SIG-M5 treated with dmso at 0.1 percent for 504 hours (cell line): ENCODE measurements at regions not wholly inside any gene's neighbourhood (a gene's known extent, or its start where the extent isn't known, plus 50 kb on each side); places are given as distances from the start of the nearest gene placed in this dataset.

Experiments
- DNase-seq: peaks from one replicate; lab custom pipeline; 2025; ENCODE audit not compliant: unreplicated experiment; lab: John Stamatoyannopoulos, UW

GRCh38 chr2:236653863-236654262, 84.2 kb downstream of the ACKR3 start:
- DNase-seq: no peak

GRCh38 chr2:236654496-236654895, 84.9 kb downstream of the ACKR3 start:
- no peak for DNase-seq

DNA sequence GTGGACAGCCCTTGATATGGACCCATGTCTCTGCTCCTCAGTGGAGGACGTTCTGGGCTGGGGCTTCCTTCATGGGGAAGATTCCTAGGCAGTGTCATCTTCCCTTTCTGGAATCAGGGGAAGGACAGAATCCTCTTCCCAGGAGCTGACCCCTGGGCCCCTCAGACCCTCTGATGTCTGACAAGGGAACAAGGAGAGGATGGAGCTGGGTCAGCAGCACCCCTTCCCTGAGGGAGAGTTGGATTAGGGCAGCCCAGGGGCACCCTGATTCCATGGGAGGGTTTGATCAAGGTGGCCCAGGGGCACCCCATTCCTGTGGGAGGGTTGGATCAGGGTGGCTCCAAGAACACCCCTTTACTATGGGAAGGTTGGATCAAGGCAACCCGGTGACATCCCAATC, 86.5 kb downstream of the ACKR3 start:
- DNase-seq: no peak

DNA sequence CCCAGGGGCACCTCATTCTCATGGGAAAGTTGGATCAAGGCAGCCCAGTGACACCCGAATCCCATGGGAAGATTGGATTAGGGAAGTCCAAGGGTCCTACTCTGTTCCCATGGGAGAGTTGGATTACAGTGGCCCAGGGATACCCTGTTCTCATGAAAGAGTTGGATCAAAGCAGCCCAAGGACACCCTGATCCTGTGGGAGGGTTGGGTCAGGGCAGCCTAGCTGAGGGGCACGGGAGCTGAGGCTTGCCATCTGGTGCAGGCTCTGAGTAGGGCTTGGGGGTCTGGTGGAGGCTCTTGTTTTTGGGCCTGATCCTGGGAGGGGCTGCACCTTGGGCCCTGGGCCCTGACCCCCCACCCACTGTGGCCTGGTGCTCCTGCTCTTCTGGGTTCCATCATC, 87.1 kb downstream of the ACKR3 start:
- no peak for DNase-seq

DNA sequence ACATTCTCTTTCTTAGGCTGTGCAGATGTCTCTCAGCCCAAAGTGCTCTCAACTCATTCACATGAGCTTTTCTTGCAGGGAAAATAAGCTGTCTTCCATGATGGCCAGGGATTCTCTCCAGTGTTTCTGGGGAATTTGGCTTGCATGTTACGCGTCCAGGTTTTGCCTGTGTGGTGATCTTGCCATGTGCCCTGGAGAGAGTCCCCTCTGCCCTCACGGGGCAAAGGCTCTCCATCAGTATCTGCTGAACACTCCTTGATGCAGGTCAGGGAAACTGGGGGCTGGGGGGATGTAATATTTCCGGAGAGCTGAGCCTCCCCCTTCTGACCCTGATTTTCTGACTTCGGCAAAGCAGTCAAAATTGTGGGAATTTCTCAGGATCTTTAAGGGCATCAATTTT, 87.6 kb downstream of the ACKR3 start:
- no peak for DNase-seq

GRCh38 chr2:236657801-236658200, 88.2 kb downstream of the ACKR3 start:
- no peak for DNase-seq

- no peak for DNase-seq
Observed at GRCh38 chr2:236658974-236659757, 89.5 kb downstream of the ACKR3 start.

GRCh38 chr2:236659758-236660150, 90.1 kb downstream of the ACKR3 start:
- DNase-seq: no peak

DNA sequence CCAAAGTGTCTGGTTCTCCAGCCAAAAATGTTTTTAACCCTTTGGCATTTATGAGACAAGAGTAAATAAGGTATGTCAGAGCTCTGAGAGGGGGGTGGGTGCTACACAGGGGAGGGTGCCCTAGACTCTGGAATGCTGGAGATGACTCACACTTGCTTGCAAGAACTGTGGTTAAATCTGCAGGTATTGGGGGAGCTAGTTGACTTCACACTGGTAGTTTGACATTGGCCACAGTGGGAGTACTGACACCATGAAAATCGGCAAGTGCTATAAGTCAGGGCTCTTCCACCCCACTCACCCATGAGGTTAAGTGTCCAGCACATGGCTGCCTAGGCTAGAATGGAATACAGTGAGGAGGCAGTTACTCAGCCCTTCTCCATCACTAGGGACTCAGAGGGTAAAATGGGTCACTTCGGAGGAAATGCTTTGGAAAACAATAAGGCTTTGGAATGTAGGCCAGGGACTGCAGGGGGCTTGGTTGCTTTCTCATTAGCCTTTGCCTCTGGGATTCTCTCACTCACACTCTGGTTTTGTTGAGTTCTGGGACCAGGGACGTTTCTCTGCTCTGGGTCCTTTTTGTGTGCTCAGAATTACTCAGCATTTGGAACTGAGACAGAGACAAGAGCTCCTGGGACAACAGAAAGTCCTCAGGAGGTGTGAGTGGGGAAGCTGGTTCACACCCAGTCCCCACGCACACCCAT, 91.6 kb downstream of the ACKR3 start:
- DNase-seq: no peak

DNA sequence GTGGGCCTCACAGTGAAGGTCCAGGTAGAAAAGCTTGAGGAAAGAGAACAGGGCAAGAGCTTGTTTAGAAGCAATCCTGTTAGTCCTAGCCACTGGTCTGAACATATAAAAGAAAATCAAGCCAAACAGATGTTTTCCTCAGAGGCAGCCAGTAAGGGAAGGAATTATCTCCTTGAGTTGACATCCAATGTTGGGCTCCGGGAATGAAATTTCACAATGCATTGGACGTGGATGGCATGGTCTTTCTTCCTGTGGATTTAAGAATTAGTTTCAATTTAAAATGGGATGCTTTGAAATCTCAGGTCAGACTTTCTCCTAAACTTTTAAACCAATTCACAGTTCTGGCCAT, 92.1 kb downstream of the ACKR3 start:
- DNase-seq: no peak

DNA sequence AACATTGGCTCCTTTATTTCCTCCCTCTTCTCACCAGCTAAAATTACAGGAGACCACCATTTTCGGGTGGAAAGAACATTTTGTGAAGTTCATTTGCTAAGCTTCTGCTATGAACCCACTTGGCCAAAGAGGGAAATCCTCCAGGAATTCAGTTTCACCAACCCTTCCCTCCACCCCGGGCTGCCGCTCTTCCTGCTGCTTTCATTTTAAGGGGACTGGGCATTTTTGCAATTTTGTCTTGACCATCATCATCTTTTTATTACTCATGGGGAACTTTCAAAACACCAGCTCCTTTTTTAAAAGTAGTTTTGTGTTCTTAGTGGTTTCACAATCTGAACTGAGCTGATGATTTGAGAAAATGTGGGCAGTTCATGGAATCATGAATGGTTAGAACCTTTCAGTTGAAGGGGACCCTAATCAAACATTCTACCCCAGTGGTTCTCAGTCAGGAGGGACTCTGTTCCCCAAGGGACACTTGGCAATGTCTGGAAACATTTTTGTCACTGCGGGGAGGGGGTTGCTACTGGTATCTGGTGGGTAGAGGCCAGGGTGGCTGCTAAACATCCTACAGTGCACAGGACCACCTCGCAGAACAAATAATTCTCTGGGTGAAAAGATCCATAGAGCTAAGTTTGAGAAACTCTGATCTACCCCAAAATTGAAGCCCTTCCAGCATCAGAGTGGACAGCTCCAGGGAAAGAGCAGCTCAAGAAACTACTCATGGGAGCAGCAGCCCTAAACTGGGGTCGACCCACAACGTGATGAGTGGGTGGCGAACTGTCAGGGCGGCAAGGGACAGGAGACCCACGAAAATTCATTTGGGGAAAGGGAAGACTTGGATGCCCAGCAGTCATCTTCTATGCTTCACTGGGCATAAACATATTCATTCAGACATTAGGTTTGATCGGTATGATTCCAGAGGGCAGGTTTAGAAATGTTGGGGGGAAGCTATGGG, 92.9 kb downstream of the ACKR3 start:
- DNase-seq: no peak

- no peak for DNase-seq
Observed at GRCh38 chr2:236663287-236664101, 93.9 kb downstream of the ACKR3 start.

- no peak for DNase-seq
Observed at GRCh38 chr2:236664136-236664535, 94.5 kb downstream of the ACKR3 start.

- DNase-seq: no peak
Observed at GRCh38 chr2:236665101-236665500, 95.5 kb downstream of the ACKR3 start.

DNA sequence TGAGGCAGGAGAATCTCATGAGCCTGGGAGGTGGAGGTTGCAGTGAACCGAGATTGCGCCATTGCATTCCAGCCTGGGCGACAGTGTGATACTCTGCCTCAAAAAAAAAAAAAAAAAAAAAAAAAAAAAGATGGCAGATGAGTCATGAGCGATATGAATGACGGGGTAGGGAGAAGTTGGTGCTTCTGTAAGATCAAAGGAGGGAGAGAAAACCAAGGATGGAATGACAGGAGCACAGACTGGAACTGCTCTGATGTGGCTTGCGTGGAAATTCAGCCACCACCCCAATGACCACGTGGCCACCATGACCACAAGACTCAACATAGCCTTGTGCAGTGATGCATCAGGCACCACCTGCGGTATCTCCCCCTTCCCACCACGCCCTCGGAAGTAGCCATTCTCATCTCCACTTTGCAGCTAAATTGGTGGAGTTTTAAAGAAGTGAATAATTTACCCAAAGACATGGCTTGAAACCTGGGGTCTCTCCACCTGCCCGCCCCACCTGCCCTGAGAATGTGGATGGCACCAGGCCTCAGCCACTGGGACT, 96.0 kb downstream of the ACKR3 start:
- no peak for DNase-seq

GRCh38 chr2:236666646-236667204, 97.1 kb downstream of the ACKR3 start:
- DNase-seq: no peak

- no peak for DNase-seq
Observed at GRCh38 chr2:236667526-236667925, 97.9 kb downstream of the ACKR3 start.

DNA sequence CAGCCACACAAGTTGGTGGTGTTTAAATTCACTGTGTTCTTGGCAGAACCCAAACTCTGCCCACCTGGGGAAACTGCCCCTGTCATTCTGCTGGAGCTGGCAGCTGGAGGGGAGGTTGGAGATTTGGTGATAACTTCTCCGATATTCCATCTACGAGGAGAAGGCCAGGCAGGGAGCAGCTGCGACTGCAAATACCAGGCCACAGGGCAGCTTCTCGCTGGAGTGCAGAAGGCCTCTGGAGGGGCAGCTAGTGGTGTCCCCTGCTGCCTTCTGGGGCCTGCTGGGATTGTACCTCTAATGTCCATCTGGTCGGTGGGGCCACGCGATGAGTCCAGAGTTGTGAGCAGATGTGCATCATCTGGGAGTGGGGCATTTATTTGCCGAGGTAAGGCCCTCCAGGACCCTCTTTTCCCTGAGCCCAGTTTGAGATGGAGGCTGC, 98.9 kb downstream of the ACKR3 start:
- no peak for DNase-seq

GRCh38 chr2:236670235-236670620, 100.6 kb downstream of the ACKR3 start:
- no peak for DNase-seq

DNA sequence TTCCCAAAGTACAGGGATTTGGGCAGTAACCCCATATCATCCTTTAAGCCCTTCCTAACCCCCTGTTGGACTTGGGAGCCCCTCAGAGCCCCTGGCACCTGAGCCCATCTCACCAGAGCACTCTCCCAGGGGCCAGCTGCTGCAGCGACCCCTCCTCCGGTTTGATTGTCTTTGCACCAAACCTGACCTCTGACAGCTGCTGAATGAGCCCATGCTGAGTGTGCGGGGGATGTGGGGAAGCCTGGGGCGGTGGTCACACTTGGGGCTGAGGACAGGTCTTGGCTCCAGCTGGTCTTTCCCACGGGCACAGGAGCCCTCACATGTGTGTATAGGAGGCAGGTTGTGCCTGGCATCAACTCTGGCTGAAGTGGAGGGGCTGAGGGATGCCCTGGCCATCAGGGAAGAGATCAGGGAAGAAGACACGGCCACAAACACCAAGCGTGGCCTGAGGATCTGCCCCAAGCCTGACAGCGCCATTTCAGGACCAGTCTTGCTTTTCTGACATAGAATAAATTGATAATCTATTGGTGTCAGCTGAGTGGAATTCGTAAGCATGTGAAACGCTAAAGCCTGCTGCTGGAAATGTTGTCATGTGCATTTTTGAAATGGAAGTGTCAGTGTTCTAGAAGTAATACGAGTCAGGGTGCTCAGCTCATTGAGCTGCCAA, 102.4 kb downstream of the ACKR3 start:
- DNase-seq: no peak
